GM18519 (cell line): ENCODE measurements at regions not wholly inside any gene's neighbourhood (a gene's known extent, or its start where the extent isn't known, plus 50 kb on each side); places are given as distances from the start of the nearest gene placed in this dataset.

Experiments used
- ATAC-seq: cut with Tn5 transposase; IDR thresholded peaks from one replicate; pipeline ENCODE4 v1.9.1; 2021; ENCODE audit warnings: mild to moderate bottlenecking, moderate library complexity; ENCODE audit not compliant: unreplicated experiment, low FRiP score

DNA sequence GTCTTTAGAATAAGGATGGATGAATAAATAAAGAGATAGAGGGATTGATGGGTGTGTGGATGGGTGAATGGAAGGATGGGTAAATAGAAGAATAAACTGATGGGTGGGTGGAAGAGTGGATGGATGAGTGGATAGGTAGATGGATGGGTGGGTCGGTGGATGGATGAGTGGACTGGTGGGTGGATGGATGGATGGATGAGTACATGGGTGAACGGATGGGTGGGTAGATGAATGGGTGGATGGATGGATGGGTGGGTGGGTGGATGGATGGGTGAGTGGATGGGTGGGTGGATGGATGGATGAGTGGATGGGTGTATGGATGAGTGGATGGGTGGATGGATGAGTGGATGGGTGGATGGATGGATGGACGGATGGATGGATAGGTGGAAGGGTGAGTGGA is 65.7 kb upstream of the FOXC1 start:
- no peak for ATAC-seq

GRCh38 chr6:1544603-1545002 is 65.1 kb upstream of the FOXC1 start:
- no peak for ATAC-seq

DNA sequence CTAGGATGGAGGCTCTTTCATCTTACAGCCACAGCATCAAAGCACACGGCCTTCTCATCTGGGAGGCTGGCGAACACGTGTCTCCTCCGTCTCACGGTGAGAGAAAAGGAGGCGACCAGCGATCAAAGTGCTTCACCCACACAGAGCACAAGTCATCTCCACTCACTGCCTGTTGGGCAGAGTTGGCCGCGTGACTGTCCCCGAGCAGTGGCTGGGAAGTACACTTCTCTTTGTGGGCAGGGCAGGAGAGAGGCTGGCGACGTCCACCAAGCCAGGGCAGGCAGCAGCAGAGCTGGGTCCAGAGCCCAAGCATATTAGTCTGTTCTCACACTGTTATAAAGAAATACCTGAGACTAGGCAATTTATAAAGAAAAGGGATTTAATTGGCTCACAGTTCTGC is 64.1 kb upstream of the FOXC1 start:
- no peak for ATAC-seq

GRCh38 chr6:1547785-1548184 is 61.9 kb upstream of the FOXC1 start:
- ATAC-seq: no peak

DNA sequence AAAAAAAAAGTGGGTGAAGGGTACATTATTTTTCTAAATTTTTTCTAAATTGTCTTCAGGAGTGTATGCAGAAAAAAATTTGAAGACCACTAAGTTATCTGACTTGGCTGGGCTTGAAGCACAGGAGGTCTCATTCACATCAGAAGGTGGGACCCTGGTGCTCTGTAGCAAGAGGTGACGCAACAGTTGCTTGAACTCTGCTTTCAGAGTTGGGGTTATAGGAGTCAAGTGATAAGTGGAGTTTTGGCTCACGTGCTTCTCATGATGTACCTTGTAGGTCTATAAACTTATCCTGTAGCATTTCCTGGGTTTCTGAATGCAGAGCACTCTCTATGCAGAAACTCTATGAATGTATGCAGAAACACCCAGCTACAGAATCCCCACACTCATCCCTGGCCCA is 58.5 kb upstream of the FOXC1 start:
- no peak for ATAC-seq

- no peak for ATAC-seq
Observed at GRCh38 chr6:1552296-1552761, 57.4 kb upstream of the FOXC1 start.

GRCh38 chr6:1553562-1554083 is 56.1 kb upstream of the FOXC1 start:
- no peak for ATAC-seq

DNA sequence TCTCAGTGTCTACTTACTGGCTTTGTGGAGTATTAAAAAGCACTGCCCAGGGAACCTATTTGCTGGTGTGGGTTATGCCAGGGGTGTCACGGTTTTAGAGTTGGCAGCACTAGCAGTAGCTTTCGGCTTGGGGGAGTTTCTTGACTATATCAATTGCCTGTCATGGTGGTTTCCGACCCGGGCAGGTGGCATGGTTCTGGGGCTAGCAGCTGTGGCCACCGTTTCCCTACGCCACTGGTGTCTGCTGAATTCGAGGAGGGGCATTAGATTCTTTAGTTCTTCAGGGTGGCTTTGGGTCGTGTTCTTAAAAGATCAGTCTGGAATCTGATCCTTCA is 55.6 kb upstream of the FOXC1 start:
- no peak for ATAC-seq

GRCh38 chr6:1554476-1555310 is 55.0 kb upstream of the FOXC1 start:
- ATAC-seq: no peak

- no peak for ATAC-seq
Observed at GRCh38 chr6:1558388-1558787, 51.3 kb upstream of the FOXC1 start.
